HG03039 (cell line): ENCODE measurements at regions not wholly inside any gene's neighbourhood (a gene's known extent, or its start where the extent isn't known, plus 50 kb on each side); places are given as distances from the start of the nearest gene placed in this dataset.
"Not testable (repeated sequence)": the region's sequence is repeated elsewhere in the genome, so short reads cannot be mapped to it uniquely, and the experiment has no call there.

ENCODE experiments used
- ATAC-seq: cut with Tn5 transposase; IDR thresholded peaks from one replicate; pipeline ENCODE4 v1.9.1; 2021; ENCODE audit warnings: mild to moderate bottlenecking, moderate library complexity; ENCODE audit not compliant: unreplicated experiment

DNA sequence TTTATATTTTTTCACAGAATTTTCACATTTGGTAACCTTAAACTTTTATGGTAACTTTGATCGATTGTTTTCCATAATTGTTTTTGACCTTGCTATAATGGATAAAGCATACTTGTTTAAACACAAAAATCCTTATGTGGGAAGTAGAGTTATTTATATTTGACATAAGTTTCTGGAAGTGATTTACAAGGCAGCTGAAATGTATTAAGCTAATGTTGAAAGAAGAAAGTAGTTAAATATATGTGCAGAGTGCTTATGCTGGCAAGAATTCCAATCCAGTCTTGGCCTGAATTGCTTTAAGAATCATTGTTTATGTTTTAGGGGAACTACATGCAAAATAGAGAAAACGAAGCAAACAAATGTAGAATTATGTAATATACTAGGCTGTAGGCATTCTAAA lies 763.6 kb downstream of the TAF11L14 start:
- no peak for ATAC-seq

DNA sequence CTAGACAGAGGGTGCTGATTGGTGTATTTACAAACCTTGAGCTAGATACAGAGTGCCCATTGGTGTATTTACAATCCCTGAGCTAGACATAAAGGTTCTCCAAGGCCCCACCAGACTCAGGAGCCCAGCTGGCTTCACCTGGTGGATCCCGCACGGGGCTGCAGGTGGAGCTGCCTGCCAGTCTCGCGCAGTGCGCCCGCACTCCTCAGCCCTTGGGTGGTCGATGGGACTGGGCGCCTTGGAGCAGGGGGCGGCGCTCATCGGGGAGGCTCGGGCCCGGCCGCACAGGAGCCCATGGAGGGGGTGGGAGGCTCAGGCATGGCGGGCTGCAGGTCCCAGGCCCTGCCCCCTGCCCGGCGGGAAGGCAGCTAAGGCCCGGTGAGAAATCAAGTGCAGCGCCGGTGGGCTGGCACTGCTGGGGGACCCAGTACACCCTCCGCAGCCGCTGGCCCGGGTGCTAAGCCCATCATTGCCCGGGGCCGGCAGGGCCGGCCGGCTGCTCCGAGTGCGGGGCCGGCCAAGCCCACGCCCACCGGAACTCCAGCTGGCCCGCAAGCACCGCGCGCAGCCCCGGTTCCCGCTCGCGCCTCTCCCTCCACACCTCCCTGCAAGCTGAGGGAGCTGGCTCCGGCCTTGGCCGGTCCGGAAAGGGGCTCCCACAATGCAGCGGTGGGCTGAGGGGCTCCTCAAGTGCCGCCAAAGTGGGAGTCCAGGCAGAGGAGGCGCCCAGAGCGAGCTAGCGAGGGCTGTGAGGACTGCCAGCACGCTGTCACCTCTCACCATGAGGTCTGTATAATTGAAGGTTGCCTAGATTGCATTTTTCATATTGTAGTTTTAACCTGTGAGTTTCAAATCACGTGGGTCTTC lies 765.4 kb downstream of the TAF11L14 start:
- not testable (repeated sequence) for ATAC-seq

DNA sequence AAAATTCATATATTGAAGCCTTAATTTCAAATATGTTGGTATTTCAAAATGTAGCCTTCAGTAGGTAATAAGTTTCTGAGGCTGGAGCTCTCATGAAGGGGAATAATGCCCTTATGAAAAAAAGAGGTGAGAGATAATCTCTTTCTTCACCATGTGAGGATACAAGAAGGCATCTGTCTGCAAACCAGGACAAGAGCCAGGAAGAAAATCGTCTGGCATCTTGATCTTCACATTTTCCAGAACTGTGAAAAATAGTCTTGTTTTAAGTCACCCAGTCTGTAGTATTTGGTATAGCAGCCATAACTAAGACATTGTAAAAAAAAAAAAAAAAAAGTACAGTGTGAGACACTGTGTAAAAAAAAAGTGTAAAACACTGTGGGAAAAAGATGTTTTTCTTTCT lies 768.9 kb downstream of the TAF11L14 start:
- no peak for ATAC-seq

DNA sequence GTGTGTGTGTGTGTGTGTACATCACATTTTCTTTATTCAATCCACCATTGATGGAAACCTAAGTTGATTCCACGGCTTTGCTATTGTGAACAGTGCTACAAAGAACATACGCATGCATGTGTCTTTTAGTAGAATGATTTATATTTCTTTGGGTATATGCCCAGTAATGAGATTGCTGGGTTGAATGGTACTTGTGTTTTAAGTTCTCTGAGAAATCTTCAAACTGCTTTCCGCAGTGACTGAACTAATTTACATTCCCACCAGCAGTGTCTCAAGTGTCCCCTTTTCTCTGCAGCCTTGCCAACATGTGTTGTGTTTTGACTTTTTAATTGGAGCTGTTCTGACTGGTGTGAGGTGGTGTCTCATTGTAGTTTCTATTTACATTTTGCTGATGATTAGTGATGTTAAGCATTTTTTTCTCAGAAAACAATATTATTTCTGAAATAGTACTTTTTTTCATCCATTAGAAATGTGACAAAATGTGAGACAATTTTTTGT lies 769.7 kb downstream of the TAF11L14 start:
- no peak for ATAC-seq

DNA sequence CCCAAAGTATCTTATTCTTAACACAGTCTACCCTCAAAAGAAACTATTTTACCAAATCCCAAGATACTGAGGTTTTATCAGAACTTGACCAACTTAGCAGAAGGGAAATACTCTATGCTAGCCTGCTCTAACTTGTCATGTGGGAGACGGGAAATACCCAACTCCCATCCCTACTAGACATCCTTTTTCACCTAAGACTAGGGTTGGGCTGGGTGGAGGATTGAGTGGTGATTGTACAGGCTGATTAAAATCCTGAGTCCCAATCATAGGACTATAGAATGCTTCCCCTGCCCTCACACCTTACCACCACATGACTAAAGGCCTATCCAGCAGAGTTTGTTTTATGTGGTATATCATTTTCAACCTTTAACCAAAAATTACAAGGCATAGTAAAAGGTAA lies 786.5 kb downstream of the TAF11L14 start:
- ATAC-seq = no peak

DNA sequence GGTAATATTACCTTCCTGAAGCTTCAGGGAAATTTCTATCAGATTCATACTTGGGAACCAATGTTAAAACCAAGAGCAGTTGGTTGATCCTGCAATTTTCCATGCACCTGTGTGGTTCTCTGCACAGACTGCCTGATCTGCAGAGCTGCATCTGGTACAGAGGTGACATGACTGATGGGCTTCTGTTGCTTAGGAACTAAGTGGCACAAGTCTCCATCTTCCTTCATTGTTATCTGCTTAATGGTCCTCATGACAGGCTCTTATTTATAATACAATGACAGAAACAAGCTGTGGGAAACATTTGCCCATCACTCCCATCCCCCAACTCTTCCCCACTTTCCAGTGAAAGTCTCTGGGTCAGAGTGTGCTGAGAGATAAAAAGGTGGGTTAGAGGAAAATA lies 799.1 kb downstream of the TAF11L14 start:
- ATAC-seq = no peak

DNA sequence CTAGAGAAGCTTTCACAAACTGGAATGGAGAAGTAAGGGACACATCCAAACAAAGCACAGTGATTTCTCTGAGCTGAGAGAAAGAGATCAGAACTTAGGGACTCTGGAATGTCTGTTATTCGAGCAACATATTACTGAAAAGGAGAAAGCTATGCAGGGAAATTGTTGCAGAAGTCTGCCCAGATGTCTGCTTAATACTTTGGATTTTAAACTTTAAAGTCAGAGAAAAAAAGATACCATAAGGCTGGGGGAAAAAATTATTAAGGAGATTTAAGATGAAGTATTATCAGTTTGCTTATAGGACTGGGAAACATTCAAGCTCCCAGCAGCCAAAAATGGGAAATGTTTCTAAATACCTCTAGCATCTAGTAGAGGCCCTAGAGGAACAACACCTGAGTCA lies 803.9 kb downstream of the TAF11L14 start:
- ATAC-seq = no peak

DNA sequence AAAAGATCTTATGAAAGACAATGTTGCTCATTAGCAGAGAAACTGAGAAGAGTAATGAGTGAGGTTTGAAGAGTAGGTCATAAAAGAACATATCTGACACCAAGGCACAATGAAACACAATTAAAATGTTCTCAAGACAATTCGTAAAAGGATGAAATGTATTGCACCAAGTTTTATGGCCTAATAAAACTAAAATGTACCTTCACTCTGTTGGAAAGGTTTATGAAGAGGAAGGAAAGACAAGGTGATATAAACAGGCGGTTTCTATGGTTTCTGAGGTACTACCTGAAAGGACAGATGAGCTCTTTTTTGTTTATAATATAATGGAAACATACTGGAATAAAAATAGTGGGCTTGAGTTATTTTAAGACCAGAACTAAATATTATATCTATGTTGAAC lies 821.3 kb downstream of the TAF11L14 start:
- ATAC-seq = no peak

DNA sequence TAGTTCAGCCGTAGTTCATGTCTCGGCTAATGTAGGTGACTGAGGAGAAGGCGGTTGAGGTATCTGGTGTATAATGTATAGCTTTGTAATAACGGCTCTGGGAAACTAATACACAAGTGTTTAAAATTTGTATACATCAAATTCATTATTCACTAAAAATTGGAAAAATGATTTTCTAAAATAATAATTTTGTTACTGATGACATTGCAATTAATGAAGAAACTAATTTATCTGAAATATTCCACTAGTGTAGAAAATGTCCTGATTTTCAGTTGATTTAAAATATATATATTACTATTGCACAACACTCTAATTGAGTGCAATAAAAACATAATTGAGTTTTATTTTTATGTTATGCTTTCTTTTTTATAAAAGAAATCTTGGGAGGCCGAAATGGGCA lies 823.0 kb downstream of the TAF11L14 start:
- no peak for ATAC-seq

DNA sequence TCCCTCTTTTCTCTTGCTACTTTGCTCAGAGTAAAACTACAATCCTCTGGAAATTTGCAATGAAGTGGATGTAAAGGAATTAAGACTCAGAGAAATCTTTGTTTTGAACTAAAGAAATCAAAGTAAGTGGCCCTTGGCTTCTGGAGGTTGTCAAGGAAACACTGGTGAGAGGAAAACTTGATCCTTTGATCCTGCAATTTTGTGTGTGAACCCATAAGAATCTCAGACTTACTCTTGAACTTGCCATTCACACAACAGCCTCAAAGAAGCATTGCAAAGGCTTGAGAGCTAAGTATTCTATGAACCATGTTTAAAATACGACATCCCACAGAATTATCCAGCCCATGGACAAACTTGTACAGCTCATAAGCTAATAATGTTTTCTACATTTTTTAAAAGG lies 827.5 kb downstream of the TAF11L14 start:
- no peak for ATAC-seq

DNA sequence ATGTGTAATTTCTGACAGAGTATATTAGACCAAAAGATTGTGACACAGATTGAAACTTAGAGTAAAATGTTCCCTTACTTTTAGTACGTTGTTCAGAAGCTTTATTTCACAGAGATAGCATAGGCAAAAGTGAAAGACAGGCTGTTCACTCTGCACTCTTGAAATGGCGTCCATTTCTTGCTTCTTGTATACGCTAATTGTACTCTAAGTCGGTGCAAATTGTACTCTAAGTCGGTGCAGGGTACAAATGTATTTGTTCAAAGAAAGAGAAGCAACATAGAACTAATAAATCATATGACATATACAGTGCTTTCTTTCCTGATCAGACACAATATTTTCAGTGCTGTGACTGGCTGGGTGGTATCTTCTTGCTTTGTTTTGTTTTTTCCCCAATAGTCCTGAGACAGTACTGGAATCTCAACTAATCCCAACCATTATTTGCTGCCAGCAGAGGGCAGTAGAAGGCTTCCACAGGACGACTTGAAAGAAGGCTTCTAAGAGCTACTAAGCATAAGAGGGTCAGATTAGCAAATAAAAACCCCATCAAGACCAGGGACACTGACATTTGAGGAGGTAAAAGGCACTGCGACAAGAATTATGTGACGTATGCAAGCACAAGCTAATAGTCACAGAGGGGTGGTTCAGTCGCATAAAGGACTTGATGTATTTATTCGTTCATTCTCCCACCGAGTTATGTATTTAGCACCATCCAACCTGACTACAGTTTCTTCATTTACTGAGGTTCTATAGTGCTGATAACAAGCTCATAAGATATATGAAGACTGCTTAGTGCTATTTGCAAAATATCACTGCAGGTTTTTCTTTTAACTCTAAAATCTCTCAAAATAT lies 831.8 kb downstream of the TAF11L14 start:
- peak; percentile 85 for ATAC-seq

DNA sequence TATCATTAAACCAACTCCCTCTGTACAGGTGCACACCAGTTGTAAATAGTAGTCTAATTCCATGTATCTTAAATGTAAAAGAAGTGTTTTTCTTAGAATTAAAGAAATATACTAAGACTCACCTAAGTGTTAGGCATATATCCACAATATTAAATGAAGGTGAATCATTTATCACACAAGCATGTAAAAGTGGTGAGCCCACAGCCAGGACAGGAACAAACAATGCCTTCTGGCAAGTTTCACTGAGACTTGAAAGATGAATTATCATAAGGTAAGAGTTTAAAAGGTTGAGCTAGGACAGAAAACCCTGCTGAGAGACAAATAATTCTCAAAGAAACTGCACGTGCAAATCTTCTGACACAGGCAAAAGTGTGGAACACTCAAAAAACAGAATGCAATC lies 832.5 kb downstream of the TAF11L14 start:
- no peak for ATAC-seq

DNA sequence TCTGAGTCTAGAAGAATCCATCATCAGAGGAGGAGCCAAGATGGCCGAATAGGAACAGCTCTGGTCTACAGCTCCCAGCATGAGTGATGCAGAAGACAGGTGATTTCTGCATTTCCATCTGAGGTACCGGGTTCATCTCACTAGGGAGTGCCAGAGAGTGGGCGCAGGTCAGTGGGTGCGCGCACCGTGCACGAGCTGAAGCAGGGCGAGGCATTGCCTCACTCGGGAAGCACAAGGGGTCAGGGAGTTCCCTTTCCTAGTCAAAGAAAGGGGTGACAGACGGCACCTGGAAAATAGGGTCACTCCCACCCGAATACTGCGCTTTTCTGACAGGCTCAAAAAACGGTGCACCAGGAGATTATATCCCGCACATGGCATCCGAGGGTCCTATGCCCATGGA lies 837.5 kb downstream of the TAF11L14 start:
- ATAC-seq = not testable (repeated sequence)

DNA sequence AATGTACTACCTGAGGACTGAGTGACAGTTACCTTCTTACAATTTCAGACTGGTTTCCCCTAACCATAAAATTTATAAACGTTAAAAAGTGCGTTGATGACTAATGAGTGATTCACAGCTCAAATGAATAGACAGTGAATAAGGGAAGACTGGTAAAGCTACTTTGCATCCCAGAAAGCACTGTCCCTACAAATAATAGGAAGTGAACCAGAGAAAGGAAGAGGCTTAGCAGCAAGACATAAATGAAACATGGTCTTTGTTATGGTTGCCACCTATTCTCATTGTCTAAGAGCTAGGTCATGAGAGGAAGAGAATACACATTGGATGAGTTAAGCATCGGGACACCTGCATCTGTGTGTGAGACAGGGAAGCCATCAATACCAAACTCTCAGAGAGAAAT lies 849.2 kb downstream of the TAF11L14 start:
- ATAC-seq = no peak

DNA sequence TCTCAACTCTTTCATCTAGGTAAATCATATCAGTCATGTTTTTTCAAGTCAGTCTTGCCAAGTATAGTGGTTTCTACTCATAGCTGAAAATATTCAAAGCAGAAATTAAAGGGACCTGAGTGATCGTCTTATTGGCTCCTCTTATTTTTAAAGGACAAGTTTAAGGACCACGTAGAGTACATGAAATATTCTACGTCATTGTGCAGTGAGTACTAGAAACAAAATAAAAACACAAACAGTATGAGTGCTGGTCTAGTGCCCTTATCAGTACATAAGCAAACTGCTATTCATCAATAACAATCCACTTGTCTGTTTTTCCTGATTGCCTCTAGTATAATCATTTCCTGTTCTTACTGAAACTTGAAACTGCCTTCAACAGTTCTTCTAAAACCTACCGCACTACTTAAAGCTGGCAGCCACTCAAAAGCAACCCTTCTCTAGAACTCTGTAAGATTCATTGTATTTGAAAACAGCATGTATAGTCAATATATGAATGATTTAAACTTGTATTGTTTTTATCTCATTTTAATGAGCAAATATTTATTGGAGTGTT lies 853.7 kb downstream of the TAF11L14 start:
- ATAC-seq = no peak

DNA sequence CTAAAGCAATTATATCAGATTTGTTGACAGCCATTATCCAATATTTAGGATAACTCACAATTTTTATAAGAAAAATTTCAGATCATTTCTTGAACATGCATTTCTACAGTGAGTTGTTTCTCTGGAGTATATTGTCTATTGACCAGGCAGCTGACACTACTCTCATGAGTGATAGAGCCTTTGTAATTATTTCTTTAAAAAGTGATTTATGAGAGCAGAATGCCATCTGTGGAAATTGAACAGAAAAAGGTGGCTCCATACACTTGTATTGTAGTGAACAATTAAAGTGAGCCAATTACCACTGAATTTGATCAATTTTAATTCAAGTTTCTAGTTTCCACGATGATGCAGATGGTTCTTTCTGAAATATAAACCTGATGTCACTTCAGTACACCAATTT lies 855.4 kb downstream of the TAF11L14 start:
- ATAC-seq = no peak

DNA sequence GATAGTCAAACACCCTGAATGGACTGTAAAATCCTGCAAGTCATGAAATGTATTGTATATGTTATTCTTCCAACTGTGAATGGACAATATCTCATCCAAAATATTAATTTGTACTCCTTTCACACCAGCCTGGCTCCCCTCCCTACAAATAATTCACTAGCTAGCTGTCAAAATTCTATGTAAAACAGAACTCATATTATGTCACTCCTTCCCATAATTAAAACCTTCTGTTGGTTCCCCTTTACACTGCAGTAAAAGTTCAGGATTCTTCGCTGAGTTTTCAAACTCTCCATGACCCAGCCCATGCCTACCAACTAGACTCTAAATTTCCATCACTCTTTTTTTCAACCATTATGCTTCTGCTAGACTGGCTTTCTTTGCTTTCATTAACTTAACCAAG lies 857.1 kb downstream of the TAF11L14 start:
- no peak for ATAC-seq

DNA sequence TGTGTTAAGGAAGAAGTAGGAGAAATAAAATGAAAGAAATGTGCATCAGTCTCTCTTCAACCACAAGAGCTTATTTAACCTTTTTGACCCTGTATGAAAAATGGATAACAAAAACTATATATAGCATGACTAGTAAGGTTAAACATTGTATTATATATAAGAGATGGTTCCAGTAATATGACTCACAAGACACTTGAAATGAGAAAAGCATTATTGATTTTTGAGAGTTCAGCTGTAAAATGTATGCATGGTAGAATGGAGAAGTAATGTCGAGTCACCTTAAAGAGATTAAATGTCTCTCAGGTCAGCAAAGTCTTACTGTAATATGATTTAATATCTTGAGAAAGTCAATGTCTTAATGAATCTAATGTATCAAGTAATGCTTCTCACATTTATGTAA lies 860.9 kb downstream of the TAF11L14 start:
- ATAC-seq = no peak

DNA sequence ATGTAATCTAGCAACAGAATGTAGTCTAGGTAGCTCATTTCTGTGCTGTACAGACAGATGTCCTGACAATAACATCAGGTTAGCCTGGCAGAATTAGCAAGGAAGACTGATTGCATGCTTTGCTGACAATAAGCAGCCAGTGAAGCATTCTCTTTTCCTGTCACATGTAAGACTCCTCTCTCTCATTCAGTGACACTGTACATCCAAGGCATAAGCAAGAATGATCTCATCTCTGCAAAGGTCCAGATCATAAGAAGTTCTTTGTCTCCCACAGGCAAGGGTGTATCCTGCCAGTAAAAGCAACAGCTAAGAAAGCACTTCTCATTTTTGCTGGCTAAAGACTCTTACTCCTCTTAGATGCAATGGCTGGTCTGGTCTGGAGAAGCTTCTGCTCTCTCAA lies 861.8 kb downstream of the TAF11L14 start:
- ATAC-seq = no peak

DNA sequence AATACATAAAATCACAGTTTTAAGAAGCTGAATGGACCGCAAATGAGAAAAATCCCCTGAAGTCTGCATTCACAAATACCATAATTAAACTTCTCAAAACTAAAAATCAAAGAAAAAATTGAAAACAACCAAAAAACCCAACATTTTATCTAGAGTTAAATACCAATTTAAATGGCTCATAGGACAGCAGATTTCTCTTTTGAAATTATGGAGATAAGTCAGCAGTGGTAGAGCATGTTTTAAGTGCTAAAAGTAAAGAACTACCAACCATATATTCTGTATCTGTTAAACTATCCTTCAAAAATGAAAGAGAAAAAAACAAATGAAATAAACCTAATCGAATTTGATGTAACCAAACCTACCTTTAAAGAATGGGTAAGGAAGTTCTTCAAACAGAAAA lies 862.8 kb downstream of the TAF11L14 start:
- ATAC-seq = no peak

DNA sequence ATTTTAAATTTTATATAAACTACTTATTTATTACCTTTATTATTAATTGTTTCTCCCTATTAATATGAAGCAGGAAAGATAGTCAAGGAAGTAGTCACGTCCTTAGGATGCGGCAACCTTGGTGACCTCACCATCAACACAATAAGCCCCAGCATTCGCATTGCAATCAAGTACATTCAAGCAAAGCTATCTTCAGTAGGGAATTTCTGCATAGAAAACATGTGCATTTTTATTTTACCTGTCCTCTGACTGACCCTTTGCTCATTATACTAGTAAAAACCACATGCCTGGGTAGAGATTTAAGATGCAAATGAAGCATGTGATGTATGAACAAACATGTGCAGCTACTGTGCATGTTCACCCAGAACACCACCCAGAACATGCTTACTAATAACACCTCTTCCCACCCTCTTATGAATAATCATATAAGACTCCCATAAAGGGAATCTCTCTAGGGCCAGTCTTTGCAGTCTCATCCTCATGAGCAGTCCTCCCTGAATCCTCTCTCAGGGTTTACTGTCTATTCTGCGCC lies 869.6 kb downstream of the TAF11L14 start:
- ATAC-seq = no peak
